ENCODE measurements at regions not wholly inside any gene's neighbourhood (a gene's known extent, or its start where the extent isn't known, plus 50 kb on each side); places are given as distances from the start of the nearest gene placed in this dataset.

DNA sequence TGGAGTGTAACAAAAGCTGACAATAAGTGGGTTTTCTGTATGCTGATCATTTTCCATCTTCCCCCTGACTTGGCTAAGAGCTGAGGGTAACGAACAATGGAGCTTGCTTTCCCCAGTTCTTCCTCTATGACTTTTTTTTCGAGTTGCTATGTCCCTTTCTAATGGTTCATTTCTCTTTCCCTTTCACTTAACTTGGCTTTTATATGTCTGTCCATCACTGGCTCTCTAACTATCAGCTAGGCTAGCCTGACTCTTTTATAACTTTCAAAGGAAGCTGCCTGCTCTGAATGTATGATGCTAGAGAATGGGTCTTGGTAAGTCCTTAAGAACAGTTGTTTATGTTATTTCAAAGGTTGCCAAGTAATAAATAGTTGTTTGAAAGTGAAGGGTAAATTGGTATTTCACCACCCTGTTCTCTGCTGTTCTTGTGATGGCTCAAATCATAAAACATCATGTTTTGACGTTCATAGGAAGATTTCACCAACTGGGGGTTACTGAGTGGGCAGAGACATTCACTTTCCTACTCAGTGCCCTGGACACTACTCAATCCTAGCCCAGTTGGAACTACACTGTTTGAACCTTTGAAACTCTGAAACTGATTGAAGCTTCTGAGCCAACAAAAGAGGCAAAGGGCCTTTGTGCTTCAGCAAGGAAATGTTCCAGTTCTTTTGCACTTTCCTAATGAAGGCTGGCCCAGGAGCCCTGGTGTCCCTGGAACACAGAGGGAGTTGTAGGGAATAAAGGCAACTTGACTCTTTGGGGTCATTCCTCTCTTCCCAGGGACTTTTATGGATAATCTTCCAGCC lies 85.4 kb upstream of the PHYHIPL start:
- H3K4me3 Mint-ChIP-seq = no peak overlapping the region
- TF ChIP-seq, protein P1, sequence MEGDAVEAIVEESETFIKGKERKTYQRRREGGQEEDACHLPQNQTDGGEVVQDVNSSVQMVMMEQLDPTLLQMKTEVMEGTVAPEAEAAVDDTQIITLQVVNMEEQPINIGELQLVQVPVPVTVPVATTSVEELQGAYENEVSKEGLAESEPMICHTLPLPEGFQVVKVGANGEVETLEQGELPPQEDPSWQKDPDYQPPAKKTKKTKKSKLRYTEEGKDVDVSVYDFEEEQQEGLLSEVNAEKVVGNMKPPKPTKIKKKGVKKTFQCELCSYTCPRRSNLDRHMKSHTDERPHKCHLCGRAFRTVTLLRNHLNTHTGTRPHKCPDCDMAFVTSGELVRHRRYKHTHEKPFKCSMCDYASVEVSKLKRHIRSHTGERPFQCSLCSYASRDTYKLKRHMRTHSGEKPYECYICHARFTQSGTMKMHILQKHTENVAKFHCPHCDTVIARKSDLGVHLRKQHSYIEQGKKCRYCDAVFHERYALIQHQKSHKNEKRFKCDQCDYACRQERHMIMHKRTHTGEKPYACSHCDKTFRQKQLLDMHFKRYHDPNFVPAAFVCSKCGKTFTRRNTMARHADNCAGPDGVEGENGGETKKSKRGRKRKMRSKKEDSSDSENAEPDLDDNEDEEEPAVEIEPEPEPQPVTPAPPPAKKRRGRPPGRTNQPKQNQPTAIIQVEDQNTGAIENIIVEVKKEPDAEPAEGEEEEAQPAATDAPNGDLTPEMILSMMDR (IDR thresholded peaks at IDR 0.05) = no peak
- H3K36me3 Mint-ChIP-seq (ENCODE audit: low read depth) = no peaks in the 10 kb centered on the region
- no peak for DNase-seq
- no peaks in the 10 kb centered on the region for H3K27me3 Mint-ChIP-seq (ENCODE audit: low read depth, poor library complexity)
- H3K4me1 Mint-ChIP-seq = no peaks in the 10 kb centered on the region
- no peak overlapping the region for H3K27ac Mint-ChIP-seq
- H3K9me3 Mint-ChIP-seq = no peaks in the 10 kb centered on the region

DNA sequence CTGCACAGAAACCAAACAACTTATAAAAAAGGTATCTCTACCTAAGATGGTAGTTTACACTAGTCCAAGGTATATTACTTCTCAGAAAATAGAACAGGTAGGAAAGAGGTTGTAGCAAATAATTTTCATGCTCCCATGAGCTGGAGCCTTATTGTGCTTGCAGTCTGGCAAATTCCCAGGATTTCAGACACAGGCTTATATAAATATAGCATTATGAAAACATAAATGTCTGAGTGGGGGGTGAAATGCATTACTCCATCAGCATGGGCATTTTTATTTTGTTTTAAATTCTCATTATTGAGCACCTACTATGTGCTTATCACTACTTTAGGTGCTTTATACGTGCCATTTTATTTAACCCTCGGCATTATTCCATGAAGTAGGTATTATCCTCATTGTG lies 83.0 kb upstream of the PHYHIPL start:
- H3K4me1 Mint-ChIP-seq = no peaks in the 10 kb centered on the region

DNA sequence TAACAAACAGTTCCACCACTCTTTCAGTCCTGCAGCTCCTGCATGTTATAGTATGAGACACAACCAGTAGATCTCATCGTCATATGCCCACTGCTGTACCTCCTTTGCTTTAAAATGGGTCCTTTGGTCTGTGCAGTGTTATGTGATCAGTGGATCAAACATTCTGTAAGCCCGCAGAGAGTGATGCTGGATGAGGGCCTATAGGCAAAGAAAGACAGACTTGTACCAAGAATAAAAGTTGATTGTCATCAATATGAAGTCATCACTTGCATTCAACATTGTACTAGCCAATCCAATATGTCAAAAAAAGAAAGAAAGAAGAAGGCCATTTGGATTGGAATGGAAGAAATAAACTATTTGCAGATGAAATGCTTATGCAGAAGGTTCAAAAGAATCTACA lies 79.8 kb upstream of the PHYHIPL start:
- H3K27me3 Mint-ChIP-seq (ENCODE audit: low read depth, poor library complexity) = no peaks in the 10 kb centered on the region
- H3K27ac Mint-ChIP-seq = no peak overlapping the region
- H3K4me3 Mint-ChIP-seq = no peak overlapping the region
- TF ChIP-seq, protein P1 (IDR thresholded peaks at IDR 0.05) = no peak
- peaks cover 4% of the 10 kb centered on the region for H3K9me3 Mint-ChIP-seq
- no peak for DNase-seq
- peaks cover 12% of the 10 kb centered on the region for H3K4me1 Mint-ChIP-seq
- H3K36me3 Mint-ChIP-seq (ENCODE audit: low read depth) = no peaks in the 10 kb centered on the region

More for the DNA sequence above, 83.0 kb upstream of the PHYHIPL start:
- H3K4me3 Mint-ChIP-seq = no peak overlapping the region
- TF ChIP-seq, protein P1 (IDR thresholded peaks at IDR 0.05) = no peak
- DNase-seq = no peak
- no peak overlapping the region for H3K27ac Mint-ChIP-seq
- H3K36me3 Mint-ChIP-seq (ENCODE audit: low read depth) = no peaks in the 10 kb centered on the region
- peaks cover 4% of the 10 kb centered on the region for H3K9me3 Mint-ChIP-seq
- no peaks in the 10 kb centered on the region for H3K27me3 Mint-ChIP-seq (ENCODE audit: low read depth, poor library complexity)

DNA sequence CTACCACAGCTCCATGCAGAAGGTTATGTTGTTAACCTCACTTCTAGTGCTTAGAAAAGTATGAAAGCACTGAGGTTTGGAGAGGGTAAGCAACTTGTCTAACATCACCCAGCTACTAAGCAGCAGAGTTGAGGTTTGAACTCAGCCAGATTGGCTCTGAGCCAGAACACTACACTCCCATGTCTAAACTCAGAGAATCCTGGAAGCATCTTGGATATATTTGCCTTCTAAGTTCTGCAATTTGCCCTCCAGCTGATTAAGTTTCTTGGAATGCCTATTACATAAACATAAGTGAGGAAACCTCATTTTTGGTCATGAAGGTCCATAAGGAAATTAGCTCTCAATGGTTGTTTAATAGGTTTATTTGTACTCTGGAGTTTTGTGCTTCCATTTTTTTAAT lies 78.1 kb upstream of the PHYHIPL start:
- Mint-ChIP-seq H3K4me3 (no peak overlapping the region), H3K36me3 (ENCODE audit: low read depth) (no peaks in the 10 kb centered on the region), H3K4me1 (peaks cover 12% of the 10 kb centered on the region), H3K27ac (no peak overlapping the region), H3K9me3 (peaks cover 4% of the 10 kb centered on the region), H3K27me3 (ENCODE audit: low read depth, poor library complexity) (no peaks in the 10 kb centered on the region)
- no peak for DNase-seq
- TF ChIP-seq, protein P1 (IDR thresholded peaks at IDR 0.05) = no peak

DNA sequence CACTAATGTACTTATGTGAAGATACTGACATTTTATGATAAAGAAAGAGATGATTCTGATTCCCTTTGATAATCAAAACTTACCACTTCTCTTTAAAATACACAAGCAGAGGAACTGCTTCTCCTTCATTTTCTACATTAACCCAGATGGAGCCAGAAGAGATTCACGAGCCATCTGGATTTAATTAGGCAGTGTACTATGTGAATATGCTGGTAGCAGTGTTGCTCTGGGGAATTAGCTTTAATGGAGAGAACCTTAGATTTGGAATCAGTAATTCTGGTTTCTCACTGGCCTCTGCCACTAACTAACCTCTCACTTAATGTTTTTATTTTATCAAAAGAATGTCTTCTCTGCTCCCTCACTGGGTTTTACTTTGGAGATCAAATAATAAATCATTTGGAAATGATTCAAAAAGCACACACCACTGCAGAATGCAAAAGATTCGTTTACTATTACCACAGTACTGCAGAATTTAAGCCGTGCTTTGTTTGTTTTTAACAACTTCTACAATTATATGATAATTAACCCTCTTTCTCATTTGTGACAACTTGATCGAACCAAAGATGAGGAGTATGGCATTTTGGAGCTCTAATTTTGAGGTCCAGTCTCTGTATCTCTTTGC lies 77.5 kb upstream of the PHYHIPL start:
- Mint-ChIP-seq H3K4me1 (peaks cover 12% of the 10 kb centered on the region), H3K36me3 (ENCODE audit: low read depth) (no peaks in the 10 kb centered on the region), H3K27ac (no peak overlapping the region), H3K4me3 (no peak overlapping the region), H3K9me3 (peaks cover 4% of the 10 kb centered on the region), H3K27me3 (ENCODE audit: low read depth, poor library complexity) (no peaks in the 10 kb centered on the region)
- peak; percentile 2 for DNase-seq
- TF ChIP-seq, protein P1 (IDR thresholded peaks at IDR 0.05) = no peak
